Hepatocyte (in vitro differentiated cells): ENCODE measurements at regions not wholly inside any gene's neighbourhood (a gene's known extent, or its start where the extent isn't known, plus 50 kb on each side); places are given as distances from the start of the nearest gene placed in this dataset.

Experiments
- CTCF ChIP-seq: fragments of 200-600 bp; sonication (generic); IDR thresholded peaks from 2 replicates; pipeline ENCODE4 v1.5.1; 2016; ENCODE audit warnings: antibody characterized with exemption, mild to moderate bottlenecking; ENCODE audit not compliant: poor library complexity
- EZH2 ChIP-seq: fragments of 200-600 bp; sonication (generic); IDR thresholded peaks from 2 replicates; pipeline ENCODE4 v1.6.1; 2016; ENCODE audit warnings: antibody characterized with exemption, mild to moderate bottlenecking, borderline replicate concordance
- EZH2phosphoT487 ChIP-seq: fragments of 200-600 bp; sonication (generic); IDR thresholded peaks from one replicate; pipeline ENCODE4 v1.6.1; 2018; ENCODE audit warnings: antibody characterized with exemption, mild to moderate bottlenecking, low read depth, moderate library complexity; ENCODE audit not compliant: unreplicated experiment, severe bottlenecking

- TF ChIP-seq CTCF (no peak), EZH2phosphoT487 (no peak), EZH2 (no peak)
These were observed 335.2 kb downstream of the BMP4 start for GRCh38 chr14:53621433-53621832.
